ENCODE measurements at regions not wholly inside any gene's neighbourhood (a gene's known extent, or its start where the extent isn't known, plus 50 kb on each side); places are given as distances from the start of the nearest gene placed in this dataset.

- Histone ChIP-seq H3K27ac (ENCODE audit: low read depth, low read length) (no peak overlapping the region), H2AFZ (ENCODE audit: low read length) (no peak overlapping the region), H3K27me3 (ENCODE audit: insufficient read depth, low read length) (no peaks in the 10 kb centered on the region), H3K9me3 (ENCODE audit: low read depth, low read length) (no peaks in the 10 kb centered on the region), H3K4me2 (ENCODE audit: insufficient read depth, low read length) (no peak overlapping the region), H3K36me3 (ENCODE audit: insufficient read depth, low read length) (no peaks in the 10 kb centered on the region), H3K79me2 (ENCODE audit: insufficient read depth, low read length) (no peaks in the 10 kb centered on the region), H4K20me1 (ENCODE audit: insufficient read depth, low read length) (no peaks in the 10 kb centered on the region), H3K4me3 (ENCODE audit: insufficient read depth, low read length) (no peak overlapping the region), H3K4me1 (ENCODE audit: insufficient read depth, low read length) (no peaks in the 10 kb centered on the region)
- no peak for DNase-seq (ENCODE audit: insufficient read length, low spot score, missing footprints)
- TF ChIP-seq, protein P1, sequence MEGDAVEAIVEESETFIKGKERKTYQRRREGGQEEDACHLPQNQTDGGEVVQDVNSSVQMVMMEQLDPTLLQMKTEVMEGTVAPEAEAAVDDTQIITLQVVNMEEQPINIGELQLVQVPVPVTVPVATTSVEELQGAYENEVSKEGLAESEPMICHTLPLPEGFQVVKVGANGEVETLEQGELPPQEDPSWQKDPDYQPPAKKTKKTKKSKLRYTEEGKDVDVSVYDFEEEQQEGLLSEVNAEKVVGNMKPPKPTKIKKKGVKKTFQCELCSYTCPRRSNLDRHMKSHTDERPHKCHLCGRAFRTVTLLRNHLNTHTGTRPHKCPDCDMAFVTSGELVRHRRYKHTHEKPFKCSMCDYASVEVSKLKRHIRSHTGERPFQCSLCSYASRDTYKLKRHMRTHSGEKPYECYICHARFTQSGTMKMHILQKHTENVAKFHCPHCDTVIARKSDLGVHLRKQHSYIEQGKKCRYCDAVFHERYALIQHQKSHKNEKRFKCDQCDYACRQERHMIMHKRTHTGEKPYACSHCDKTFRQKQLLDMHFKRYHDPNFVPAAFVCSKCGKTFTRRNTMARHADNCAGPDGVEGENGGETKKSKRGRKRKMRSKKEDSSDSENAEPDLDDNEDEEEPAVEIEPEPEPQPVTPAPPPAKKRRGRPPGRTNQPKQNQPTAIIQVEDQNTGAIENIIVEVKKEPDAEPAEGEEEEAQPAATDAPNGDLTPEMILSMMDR (IDR thresholded peaks at IDR 0.05; ENCODE audit: extremely low read depth, low read depth, low read length): no peak
Observed at GRCh38 chr4:100828364-100828763, 310.5 kb upstream of the EMCN start.

GRCh38 chr4:100827756-100828155, 309.9 kb upstream of the EMCN start:
- H3K4me1 ChIP-seq (ENCODE audit: insufficient read depth, low read length): no peaks in the 10 kb centered on the region
- H3K9me3 ChIP-seq (ENCODE audit: low read depth, low read length): no peaks in the 10 kb centered on the region
- TF ChIP-seq, protein P1 (IDR thresholded peaks at IDR 0.05; ENCODE audit: extremely low read depth, low read depth, low read length): no peak
- no peaks in the 10 kb centered on the region for H4K20me1 ChIP-seq (ENCODE audit: insufficient read depth, low read length)
- no peak overlapping the region for H2AFZ ChIP-seq (ENCODE audit: low read length)
- H3K36me3 ChIP-seq (ENCODE audit: insufficient read depth, low read length): no peaks in the 10 kb centered on the region
- no peak for DNase-seq (ENCODE audit: insufficient read length, low spot score, missing footprints)
- H3K27ac ChIP-seq (ENCODE audit: low read depth, low read length): no peak overlapping the region
- H3K4me3 ChIP-seq (ENCODE audit: insufficient read depth, low read length): no peak overlapping the region
- H3K79me2 ChIP-seq (ENCODE audit: insufficient read depth, low read length): no peaks in the 10 kb centered on the region
- no peaks in the 10 kb centered on the region for H3K27me3 ChIP-seq (ENCODE audit: insufficient read depth, low read length)
- no peak overlapping the region for H3K4me2 ChIP-seq (ENCODE audit: insufficient read depth, low read length)

- Histone ChIP-seq H4K20me1 (ENCODE audit: insufficient read depth, low read length) (no peaks in the 10 kb centered on the region), H3K4me2 (ENCODE audit: insufficient read depth, low read length) (no peak overlapping the region), H2AFZ (ENCODE audit: low read length) (no peak overlapping the region), H3K4me3 (ENCODE audit: insufficient read depth, low read length) (no peak overlapping the region), H3K9me3 (ENCODE audit: low read depth, low read length) (no peaks in the 10 kb centered on the region), H3K27me3 (ENCODE audit: insufficient read depth, low read length) (no peaks in the 10 kb centered on the region), H3K27ac (ENCODE audit: low read depth, low read length) (no peak overlapping the region), H3K36me3 (ENCODE audit: insufficient read depth, low read length) (no peaks in the 10 kb centered on the region), H3K4me1 (ENCODE audit: insufficient read depth, low read length) (no peaks in the 10 kb centered on the region), H3K79me2 (ENCODE audit: insufficient read depth, low read length) (no peaks in the 10 kb centered on the region)
- DNase-seq (ENCODE audit: insufficient read length, low spot score, missing footprints): no peak
- TF ChIP-seq, protein P1 (IDR thresholded peaks at IDR 0.05; ENCODE audit: extremely low read depth, low read depth, low read length): no peak
Observed at GRCh38 chr4:100826808-100827548, 309.2 kb upstream of the EMCN start.

GRCh38 chr4:100826067-100826466, 308.2 kb upstream of the EMCN start:
- H3K79me2 ChIP-seq (ENCODE audit: insufficient read depth, low read length): no peaks in the 10 kb centered on the region
- no peaks in the 10 kb centered on the region for H3K9me3 ChIP-seq (ENCODE audit: low read depth, low read length)
- TF ChIP-seq, protein P1 (IDR thresholded peaks at IDR 0.05; ENCODE audit: extremely low read depth, low read depth, low read length): no peak
- H3K4me3 ChIP-seq (ENCODE audit: insufficient read depth, low read length): no peak overlapping the region
- no peaks in the 10 kb centered on the region for H3K27me3 ChIP-seq (ENCODE audit: insufficient read depth, low read length)
- H3K4me1 ChIP-seq (ENCODE audit: insufficient read depth, low read length): no peaks in the 10 kb centered on the region
- H3K4me2 ChIP-seq (ENCODE audit: insufficient read depth, low read length): no peak overlapping the region
- no peak for DNase-seq (ENCODE audit: insufficient read length, low spot score, missing footprints)
- no peak overlapping the region for H2AFZ ChIP-seq (ENCODE audit: low read length)
- H4K20me1 ChIP-seq (ENCODE audit: insufficient read depth, low read length): no peaks in the 10 kb centered on the region
- H3K27ac ChIP-seq (ENCODE audit: low read depth, low read length): no peak overlapping the region
- no peaks in the 10 kb centered on the region for H3K36me3 ChIP-seq (ENCODE audit: insufficient read depth, low read length)

Data from osteoblast (primary cell).